NOMO-1 treated with DMSO at 0.1 percent for 48 hours (cell line): ENCODE measurements at regions not wholly inside any gene's neighbourhood (a gene's known extent, or its start where the extent isn't known, plus 50 kb on each side); places are given as distances from the start of the nearest gene placed in this dataset.
"Not testable (repeated sequence)": the region's sequence is repeated elsewhere in the genome, so short reads cannot be mapped to it uniquely, and the experiment has no call there.

ENCODE experiments used
- DNase-seq: peaks from one replicate; lab custom pipeline; 2025; ENCODE audit not compliant: unreplicated experiment; lab: John Stamatoyannopoulos, UW

DNA sequence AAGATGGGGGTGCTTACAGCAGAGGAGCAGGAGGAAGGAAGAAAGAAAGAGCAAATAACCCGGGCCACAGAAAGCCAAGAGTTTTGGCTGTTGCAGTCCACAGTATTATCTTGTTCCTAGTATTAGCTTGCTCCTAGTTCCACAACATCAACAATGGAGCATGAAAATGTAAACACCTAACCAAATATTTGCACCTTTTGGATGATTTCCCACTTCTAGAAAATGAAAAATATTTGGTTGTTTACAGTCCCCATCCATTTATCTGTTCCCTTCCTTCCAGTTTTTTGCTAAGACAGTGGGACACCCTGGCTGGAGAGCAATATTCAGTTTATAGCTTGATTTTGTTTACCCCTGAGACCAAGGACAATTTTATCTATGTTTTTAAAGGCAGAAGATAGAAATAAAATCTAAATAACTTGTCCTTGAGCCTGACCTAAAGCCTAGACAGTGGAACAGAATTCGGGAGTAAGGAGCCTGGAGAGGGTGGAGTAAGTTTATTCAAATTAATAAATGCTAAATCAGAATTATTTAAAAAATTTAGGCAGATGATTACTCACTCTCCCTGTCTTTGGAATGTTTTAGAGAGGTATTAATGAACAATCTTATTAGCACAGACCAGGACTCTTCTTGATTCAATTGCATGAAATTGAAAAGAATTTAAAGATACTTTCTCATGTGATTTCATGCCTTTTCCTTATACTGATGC is 51.6 kb downstream of the RESF1 start:
- DNase-seq, result no peak

DNA sequence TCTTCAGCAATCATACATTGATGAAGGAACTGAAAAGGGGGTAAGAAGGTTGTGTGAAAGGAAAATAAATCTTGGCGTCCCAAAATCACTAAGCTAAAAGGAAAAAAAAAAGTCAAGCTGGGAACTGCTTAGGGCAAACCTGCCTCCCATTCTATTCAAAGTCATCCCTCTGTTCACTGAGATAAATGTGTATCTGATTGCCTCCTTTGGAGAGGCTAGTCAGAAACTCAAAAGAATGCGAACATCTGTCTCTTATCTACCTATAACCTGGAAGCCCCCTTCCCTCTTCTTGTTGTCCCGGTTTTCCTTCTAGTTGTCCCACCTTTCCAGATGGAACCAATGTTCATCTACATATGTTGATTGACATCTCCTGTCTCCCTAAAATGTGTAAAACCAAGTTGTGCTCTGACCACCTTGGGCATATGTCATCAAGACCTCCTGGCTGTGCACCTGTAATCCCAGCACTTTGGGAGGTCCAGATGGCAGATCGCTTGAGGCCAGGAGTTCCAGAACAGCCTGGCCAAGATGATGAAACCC is 53.1 kb downstream of the RESF1 start:
- DNase-seq, result no peak

GRCh38 chr12:32015036-32015435 is 55.8 kb downstream of the RESF1 start:
- no peak for DNase-seq

DNA sequence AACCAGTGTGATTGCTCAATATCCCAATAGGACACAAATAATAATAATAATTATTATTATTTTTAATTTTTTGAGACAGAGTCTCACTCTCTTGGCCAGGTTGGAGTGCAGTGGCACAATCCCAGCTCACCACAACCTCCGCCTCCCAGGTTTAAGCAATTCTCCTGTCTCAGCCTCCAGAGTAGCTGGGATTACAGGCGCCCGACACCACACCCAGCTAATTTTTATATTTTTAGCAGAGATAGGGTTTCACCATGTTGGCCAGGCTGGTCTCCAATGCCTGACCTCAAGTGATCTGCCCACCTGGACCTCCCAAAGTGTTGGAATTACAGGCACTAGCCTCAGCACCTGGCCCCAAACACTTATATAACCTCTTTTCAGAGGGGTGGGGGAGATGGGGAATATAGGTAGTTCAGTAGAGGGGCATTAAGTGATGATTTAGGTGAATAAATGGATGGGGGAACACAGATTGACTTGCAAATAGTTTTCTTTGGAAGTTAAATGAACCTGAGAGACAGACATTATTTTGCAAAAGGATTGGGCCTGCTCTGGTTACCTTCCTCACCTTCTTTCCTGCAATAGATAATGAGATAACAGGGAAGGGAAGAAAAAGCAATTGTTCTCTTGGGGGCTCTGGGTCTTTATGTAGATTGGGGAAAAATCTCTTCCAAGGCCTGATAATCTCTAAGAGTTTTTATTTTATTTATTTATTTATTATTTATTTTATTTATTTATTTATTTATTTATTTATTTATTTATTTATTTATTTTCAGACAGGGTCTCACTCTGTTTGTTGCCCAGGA is 57.7 kb downstream of the RESF1 start:
- DNase-seq, result no peak

- DNase-seq, result no peak
Measured at GRCh38 chr12:32021346-32021773, 62.1 kb downstream of the RESF1 start.

GRCh38 chr12:32022387-32022786 is 63.2 kb downstream of the RESF1 start:
- DNase-seq, result not testable (repeated sequence)

DNA sequence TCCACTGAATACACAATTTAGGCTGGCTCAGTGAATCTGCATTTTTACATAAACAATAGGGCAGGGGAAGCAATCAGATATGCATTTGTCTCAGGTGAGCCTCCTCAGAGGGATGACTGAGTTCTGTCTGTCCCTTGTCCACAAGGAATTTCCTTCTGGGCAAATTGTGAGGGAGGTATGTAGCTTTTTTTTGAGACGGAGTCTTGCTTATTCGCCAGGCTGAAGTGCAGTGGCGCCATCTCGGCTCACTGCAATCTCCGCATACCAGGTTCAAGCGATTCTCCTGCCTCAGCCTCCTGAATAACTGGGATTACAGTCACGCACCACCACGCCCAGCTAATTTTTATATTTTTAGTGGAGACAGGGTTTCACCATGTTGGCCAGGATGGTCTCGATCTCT is 64.6 kb downstream of the RESF1 start:
- DNase-seq, result not testable (repeated sequence)

DNA sequence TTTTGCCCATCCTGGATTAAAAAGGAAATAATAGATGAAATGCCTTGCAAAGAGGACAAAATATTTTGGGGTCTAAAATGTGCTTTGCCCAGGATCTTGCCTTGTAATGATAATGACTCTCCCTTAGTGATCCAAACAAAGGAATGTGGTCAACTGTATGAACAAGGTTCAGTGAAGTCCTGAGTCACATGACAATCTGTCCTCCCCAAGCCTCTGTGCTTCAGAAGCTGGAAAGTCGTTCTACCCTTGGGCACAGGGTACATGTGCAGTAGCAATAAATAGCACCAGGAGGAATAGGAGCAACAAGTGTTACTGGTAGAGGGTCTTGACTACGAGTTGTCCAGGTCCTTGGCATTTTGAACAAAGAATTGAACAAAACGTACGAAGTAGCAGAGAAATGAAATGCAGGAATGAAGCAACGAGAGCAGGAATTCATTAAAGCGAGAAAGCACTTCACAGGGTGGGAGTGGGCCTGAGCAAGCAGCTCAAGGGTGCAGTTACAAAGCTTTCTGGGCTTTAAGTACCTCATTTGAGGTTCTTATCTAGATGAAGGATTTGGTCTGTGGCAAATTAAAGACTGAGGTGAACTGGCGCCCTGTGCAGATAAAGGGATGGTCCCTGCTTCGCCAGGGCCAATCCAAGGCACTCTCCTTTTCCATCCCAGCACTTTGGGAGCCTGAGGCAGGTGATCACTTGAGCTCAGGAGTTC is 65.8 kb downstream of the RESF1 start:
- DNase-seq, result no peak

DNA sequence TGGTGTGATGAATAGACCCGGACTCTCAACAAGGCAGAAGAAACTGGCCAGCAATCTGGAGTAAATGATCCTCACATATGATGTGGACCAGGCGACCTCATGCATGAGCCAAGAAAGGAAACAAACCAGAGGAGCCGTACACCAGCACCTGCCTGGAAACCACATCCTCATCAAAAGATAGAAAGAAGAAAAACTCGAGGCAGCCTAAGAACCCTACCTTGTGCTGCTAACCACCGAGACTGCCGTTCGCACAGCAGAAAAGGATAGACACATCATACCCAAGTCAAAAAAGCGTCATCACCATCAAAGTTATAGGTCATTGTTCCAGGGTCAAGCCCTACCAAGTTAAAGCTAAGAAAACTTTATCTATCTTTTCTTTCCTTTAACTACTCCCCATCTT is 66.7 kb downstream of the RESF1 start:
- no peak for DNase-seq

DNA sequence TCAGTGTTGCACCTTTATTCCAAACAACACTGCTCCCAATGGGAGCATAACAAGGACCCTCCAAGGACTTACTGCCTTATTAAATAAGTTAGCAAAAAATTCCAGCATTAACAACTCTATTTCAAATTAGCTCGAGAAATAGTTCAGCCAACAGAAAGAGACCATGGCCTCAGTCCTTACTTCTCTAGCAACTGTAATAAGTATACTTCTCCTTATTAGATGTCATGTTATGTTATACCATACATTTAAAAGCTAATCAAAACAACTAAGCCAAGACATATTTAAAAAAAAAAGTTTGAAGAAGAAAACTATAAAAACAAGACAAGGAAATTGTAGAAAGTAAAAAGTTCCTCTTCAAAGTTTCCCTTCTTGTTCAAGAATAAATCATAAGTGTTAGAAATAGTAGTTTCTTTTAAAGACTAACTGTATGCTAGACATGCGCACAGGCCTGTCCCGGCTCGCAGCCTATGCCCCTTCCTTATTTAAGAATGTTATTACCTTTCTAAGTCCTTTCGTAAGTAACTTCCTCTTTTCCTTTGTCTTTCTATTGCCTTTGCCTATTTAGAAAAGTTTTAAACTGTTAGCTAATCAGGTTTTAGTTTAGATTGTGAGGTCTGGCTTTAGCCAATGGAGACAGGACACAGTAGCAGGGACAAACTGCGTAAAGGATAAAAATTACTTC is 68.6 kb downstream of the RESF1 start:
- DNase-seq, result peak; percentile 97

- no peak for DNase-seq
Measured at GRCh38 chr12:32030151-32030550, 70.9 kb downstream of the RESF1 start.

DNA sequence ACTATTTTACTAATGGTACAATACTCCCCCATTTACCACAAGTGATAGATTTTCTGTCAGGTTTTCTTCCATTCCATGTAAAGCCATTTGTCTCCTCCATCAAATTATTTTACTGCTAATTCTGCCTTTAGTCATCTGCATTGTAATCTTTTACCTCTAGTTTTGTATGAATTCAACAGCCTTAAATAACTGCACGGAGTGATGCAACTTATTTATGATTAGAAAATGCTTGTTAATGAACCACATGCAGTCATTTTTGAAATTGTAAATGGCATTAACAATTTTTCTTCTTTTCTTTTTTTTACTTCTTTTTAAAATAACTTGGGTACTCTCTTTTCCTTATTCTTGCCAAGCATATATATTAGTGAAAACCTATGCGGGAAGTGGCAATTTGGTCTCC is 71.5 kb downstream of the RESF1 start:
- DNase-seq, result no peak

GRCh38 chr12:32031109-32031508 is 71.9 kb downstream of the RESF1 start:
- DNase-seq, result no peak

GRCh38 chr12:32032205-32032810 is 73.1 kb downstream of the RESF1 start:
- DNase-seq, result no peak

GRCh38 chr12:32033406-32033805 is 73.2 kb upstream of the BICD1 start:
- no peak for DNase-seq

- DNase-seq, result no peak
Measured at GRCh38 chr12:32034045-32034444, 72.6 kb upstream of the BICD1 start.

DNA sequence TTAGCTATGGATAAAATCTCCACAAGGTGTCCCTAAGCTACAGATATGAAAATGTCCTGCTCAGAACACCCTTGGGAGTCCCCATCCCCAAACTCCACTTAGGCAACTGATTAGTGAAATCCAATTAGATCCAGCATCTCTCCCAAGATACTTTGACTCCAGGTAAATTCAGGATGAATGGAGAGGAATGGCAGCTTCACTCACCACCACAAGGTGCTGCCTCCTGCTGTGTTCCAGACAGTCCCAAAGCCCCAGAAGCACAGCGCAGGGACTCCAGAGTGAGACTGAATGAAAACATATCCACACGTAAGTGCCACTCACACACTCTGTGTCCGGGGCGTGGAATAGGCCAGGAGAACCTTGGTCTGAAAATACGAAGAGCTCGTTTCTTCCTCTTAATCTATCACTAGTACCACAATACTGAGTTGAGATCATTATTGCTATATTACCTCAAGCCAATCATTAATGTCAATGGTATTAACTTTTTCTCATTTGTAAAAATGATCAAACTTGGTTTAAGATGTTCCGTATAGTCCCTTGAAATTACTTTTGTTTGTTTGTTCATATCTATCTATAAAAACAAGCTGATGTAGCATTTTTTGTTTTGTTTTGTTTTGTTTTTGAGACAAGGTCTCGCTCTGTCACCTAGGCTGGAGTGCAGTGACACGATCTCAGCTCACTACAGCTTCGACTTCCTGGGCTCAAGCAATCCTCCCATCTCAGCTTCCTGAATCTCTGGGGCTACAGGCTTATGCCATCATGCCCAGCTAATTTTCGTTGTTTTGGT is 70.0 kb upstream of the BICD1 start:
- DNase-seq, result no peak

DNA sequence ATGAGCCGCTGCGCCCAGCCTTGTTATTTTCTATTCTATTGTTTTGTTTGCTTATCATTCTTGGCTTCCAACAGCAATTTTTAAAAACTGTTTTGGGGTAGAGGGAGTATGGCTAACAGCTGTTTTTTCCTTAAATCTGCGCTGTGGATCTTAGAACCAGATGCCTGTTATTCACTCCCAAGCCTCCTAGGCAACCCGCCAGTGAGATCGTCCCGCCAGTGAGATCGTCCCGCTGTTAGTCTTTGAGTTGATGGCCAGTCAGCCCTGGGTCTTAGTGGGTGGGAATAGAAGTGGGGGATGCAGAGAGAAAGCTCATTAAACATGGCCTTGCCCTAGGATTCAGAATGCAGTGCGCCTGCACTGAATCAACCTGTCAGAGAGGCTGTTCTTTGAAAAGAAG is 67.3 kb upstream of the BICD1 start:
- no peak for DNase-seq

DNA sequence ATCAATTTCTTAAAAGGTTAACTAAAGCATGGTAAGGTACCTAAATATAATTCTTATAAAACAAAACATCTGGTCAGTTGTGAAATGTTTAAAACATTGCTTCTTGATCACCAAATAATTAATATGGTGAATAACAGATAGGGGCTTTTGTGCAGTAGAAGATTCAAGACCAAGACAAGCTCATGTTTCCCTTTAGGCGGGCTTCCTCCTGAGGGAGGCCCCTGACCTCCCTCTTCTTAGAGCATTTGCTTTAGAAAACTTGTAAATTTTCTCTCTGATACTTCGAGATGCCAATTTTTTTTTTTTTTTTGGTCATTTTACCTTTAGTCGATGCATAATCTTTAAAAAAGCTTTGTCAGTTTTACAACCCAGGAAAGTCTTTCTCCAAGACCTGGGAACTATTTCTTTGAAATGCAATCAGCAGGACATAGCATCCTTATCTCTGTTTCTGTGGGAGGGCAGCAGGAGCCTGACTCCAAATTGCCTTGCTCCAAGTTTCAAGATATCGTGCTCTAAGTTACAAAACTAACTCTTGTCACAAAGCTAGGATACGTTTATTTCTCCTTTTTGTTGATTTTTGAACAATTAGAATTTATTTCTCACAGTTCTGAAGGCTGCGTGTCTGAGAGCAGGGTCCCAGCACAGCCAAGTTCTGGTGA is 66.6 kb upstream of the BICD1 start:
- DNase-seq, result no peak
